Left forelimb (tissue), 1 donor: ENCODE measurements at regions not wholly inside any gene's neighbourhood (a gene's known extent, or its start where the extent isn't known, plus 50 kb on each side); places are given as distances from the start of the nearest gene placed in this dataset.
A peak's percentile ranks its signal among the peaks of the same experiment; 100 is the strongest.
"Not testable (repeated sequence)": the region's sequence is repeated elsewhere in the genome, so short reads cannot be mapped to it uniquely, and the experiment has no call there.

ENCODE experiments used
- DNase-seq: peaks from one replicate; pipeline ENCODE4 v3.0.0-alpha.2; 2018; ENCODE audit warnings: low spot score

DNA sequence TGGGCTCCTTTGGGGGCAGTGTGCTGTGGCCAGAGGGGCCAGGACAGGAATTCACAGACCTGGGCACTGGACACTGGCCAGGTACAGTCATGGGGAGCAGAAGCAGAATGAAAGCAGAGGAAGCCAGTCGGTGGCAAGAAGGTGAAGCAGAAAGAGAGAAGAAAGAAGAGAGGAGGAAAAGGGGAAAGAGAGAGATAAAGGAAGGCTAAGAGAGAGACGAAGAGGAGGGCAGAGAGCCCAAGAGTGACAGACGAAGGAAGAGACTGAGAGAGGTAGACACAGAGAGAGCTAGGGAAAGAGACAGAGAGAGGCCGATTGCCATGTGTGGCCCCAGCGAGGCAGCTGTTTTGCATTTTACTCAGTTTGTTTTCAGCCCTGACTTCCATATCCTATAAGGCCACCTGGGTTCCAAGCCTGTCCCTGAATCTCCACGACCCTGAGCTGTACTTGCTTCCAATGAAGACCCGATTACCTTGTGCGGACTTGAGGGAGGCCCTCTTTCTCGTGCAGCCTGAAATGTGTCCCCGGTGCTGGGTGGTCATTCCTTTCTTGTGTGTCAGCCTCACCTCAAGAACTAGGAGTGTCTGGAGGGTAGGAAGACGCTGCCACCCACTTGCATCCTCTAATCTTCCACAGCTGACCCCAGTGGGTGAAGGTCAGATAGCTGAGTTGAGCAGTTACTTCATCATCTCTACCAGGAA, 73.9 kb downstream of the LSM3 start:
- DNase-seq = no peak

DNA sequence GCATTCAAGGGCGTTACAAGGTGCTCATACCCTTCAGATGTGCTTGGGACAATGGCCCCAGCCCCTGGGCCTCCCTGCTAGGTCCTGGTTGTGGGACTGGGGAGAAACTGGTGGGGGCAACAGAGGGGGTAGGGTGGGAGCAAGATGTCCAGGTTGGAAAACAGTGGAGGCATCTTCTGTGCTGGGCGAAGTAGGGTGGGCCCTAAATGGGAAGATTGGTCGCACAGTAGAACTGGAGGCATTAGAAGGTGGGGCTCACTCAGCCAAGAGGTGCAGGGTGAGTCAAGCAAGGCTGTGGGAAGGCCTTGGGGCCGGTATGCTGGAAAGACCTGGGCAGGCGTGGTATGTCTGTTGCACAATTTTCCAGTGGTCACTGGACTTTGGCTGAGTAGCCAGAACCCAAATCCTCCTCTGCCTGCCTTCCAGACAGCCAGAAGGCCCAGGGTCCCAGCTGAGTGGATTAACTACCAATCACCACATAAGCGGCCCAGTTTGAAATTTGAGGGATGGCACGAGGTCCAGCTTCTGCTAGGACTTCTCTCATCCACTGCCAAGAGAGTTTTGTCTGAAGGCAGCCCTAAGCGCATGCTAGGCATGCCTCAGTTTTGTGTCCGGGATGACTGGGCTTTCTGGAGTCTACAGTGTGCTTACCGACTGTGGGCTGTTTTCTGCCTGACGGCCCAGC, 74.5 kb downstream of the LSM3 start:
- no peak for DNase-seq

- no peak for DNase-seq
These were observed 75.2 kb downstream of the LSM3 start for GRCh38 chr3:14253707-14254382.

GRCh38 chr3:14254812-14255702, 76.4 kb downstream of the LSM3 start:
- peak; percentile 47 for DNase-seq

DNA sequence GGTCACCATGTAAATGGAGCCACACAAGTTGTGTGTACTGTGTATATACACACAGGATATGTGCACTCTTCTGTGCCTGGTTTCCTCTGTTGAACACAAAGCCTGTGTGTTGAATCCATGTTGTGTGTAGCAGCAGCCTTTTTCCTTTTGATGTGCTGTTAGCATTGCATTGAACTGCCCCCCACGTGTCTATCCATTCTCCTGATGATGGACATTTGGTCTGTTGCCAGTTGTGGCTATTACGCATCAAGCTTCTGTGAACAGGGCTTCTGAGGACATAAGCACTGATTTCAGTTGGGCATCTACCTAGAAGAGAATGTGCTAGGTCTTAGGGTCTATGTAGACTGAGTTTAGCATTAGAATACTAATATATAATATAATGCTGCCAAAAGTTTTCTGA, 77.4 kb downstream of the LSM3 start:
- peak; percentile 36 for DNase-seq

DNA sequence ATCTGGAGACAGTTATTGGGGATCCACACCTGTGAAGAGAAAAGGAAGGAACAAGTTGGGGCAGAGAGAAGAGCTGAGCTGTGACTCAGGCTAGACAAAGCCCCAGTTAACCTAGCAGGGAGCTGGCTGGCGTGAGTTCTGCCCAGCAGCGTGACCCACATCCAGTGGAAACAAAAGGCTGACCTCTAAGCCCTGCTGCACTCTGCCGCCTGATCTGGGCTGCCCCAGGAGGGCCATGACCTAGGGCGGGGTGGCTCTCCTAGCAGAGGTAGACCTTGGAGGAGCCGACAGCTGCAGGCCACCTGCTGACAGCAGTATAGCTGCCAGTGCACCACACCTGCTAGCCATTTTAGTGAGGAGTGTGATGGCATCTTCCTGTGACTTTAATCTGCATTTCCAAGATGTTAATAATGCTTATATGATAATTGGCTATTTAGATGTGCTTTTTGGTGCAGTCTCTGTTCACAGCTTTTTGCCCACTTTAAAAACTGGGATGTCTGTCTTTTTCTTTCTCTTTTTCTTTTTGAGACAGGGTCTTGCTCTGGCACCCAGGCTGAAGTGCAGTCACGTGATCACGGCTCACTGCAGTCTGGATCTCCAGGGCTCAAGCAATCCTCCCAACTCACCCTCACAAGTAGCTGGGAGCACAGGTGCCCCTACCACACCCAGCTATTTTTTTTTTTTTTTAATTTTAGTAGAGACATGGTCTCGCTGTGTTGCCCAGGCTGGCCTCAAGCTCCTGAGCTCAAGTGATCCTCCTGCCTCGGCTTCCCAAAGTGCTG, 78.1 kb downstream of the LSM3 start:
- peak; percentile 47 for DNase-seq

DNA sequence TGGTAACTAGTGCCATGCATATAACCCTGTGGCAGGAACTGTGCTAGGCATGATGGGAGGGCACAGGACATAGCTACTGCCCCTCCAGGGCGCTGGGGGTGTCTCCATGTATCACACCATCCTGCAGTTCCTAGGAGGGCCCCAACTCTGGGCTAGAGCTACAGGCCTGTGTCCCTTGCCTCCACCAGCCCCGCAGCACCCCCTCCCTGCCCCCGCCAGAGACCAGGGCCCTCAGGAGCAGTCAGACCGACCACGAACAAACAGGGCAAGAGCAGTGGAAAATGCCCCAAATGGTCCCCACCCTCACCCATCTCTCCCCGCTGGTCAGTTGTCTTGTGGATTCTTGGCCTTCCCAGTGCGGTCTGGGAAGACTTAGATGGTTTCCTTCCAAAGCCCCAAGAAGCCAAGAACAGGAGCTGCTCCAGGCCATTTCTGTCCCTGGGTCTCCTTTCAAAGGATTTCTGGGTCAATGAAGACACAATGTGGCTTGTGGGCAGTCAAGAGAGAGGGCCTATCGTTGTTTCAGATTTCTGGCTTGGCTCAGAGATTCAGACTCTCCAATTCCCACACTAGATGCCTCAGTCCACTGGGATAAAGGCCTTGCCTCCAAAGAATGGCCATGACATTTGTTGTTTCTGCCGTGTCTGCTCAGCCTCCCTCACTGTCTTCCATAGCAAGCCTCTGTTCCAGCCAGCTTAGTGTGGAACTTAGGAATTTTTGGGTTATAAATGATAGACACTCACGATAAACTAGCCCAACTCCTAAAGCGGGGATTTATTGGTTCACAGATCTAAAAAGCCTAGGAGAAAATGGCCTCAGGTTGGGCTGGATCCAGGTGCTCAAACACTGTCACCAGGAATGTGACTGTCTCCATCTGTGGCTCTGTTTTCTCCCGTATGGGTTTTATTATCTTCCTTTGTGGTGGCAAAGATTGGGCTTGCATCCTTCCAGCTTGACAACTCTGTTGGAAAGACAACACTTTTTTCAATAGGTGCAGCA, 80.6 kb downstream of the LSM3 start:
- DNase-seq = peak; percentile 52

DNA sequence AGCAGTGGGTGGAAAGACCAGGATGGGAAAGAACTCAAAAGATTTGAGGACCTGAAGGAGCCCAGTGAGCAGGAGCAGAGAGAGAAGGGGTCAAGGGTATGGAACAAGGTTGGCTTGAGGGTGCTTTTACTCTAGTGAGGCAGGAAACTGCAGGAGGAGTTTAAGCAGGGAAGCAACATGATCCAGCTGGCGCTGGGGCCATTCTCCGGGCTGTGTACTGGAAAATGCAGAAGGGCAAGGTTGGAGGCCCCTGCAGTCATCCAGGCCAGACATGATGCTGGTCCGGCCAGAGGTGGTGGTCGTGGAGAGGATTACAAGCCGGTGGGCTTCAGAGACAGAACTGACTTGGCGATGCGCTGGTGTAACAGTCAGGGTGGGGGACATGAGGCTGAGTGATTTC, 81.8 kb downstream of the LSM3 start:
- DNase-seq = no peak

GRCh38 chr3:14261229-14261628, 82.6 kb downstream of the LSM3 start:
- DNase-seq = peak; percentile 90

DNA sequence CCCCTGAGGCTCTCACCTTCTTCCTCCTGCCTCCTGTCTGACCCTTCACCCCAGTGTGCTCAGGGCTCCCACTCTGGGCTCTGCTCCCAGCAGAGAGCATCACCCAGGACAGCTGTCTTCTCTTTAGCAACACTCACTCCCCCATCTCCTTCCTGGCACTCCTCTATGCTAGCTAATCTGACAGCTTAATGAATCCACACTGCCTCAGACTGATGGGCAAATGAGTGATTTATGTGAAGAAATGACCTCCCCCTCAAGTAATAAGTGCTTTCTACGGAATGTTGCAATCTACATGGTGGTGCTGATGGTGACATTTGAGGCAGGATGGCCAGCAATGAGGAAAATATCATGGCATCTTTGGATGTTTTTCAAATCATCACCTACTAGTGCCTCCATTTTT, 83.6 kb downstream of the LSM3 start:
- no peak for DNase-seq

- DNase-seq = no peak
These were observed 84.2 kb downstream of the LSM3 start for GRCh38 chr3:14262867-14263266.

- DNase-seq = no peak
These were observed 84.8 kb downstream of the LSM3 start for GRCh38 chr3:14263317-14264005.

GRCh38 chr3:14265246-14265962, 86.8 kb downstream of the LSM3 start:
- DNase-seq = no peak

- DNase-seq = no peak
These were observed 87.7 kb downstream of the LSM3 start for GRCh38 chr3:14266361-14266760.

- DNase-seq = no peak
These were observed 89.4 kb downstream of the LSM3 start for GRCh38 chr3:14267976-14268375.

DNA sequence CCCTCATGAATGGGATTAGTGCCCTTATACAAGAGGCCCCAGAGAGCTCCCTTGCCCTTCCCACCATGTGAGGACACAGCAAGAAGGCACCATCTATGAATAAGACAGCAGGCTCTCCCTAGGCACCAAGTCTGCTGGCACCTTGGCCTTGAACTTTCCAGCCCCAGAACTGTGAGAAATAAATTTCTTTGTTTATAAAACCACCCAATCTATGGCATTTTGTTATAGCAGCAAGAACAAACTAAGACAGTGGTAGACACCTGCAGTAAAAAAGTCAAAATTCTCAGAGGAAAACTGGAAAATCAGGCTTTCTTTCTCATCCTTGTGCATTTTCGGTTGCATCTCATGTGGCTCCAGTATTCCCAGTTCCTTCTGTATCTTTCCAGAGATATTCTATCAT, 90.3 kb downstream of the LSM3 start:
- DNase-seq = no peak

- DNase-seq = not testable (repeated sequence)
These were observed 93.7 kb downstream of the LSM3 start for GRCh38 chr3:14272041-14272958.
